GM19468 (cell line): ENCODE measurements at regions not wholly inside any gene's neighbourhood (a gene's known extent, or its start where the extent isn't known, plus 50 kb on each side); places are given as distances from the start of the nearest gene placed in this dataset.

Source experiments
- ATAC-seq: cut with Tn5 transposase; IDR thresholded peaks from one replicate; pipeline ENCODE4 v1.9.1; 2021; ENCODE audit warnings: mild to moderate bottlenecking, moderate library complexity, moderate number of reproducible peaks; ENCODE audit not compliant: unreplicated experiment; ENCODE audit errors: extremely low read depth

- ATAC-seq = no peak
Measured at GRCh38 chr4:19930742-19931141, 321.0 kb upstream of the SLIT2 start.

GRCh38 chr4:19927381-19927780 lies 324.3 kb upstream of the SLIT2 start:
- ATAC-seq = no peak

GRCh38 chr4:19925516-19925915 lies 326.2 kb upstream of the SLIT2 start:
- ATAC-seq = no peak

DNA sequence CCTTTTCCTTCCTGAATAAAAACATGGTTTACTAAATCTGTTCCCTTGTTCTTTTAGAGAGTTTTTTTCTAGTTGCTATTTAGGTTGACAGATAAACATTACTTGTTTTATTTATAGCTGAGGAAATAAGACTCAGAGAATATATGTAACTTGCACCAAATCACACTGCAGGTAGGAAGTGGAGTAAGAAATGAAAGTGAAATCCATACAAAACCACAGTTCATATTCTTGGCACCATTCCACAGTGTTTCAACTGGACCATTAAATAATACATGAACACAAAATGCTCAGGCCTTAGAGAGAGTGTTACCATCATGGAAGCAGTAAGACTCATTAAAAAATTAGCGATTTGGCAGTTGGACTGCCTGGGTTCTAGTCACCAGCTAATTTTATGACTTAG lies 326.9 kb upstream of the SLIT2 start:
- ATAC-seq = no peak

- no peak for ATAC-seq
Measured at GRCh38 chr4:19915276-19915675, 336.4 kb upstream of the SLIT2 start.

DNA sequence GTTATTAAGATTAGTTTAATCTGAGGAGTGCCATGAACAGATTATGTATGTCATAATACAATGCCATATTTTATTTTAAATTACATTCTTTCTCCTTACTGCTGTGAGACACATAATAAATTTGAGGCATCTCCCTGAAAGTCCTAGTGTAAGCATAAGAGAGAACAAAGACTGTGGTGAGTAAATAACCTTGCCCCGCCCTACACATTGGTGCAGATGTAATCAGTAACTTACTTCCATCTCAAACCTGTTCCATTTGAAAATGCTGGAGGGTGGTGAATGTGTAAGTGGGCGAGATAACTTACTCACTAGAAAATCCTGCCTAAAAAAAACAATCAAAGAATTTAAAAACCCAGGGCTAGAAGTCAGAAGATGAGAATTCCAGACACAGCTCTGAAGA lies 338.1 kb upstream of the SLIT2 start:
- no peak for ATAC-seq

DNA sequence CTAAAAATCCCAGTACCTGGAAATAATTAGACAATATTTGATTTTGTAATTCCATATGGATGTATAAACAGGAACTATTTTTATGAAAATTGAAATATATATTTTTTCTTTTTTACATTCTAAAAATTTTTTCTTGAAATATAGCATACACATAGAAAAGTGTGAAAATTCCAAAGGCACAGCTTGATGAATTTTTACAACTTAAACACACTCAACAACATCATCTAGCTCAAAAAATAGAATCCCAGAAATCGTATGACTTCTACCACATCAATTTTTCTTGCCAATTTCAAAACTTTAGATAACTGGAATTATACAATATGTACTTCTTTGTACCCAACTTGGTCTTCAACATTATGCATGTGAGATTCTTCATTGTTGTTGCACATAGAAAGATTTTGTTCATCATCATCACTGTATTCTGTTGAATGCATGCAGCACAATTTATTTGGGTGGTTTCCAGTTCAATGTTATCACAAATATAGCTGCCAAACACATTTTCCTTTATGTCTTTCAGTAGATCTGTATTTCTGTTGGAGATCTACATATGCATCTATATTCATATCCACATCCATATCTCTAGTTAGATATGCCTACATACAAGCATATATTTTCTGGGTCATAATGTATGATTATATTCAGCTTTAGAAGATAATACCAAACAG lies 340.7 kb upstream of the SLIT2 start:
- ATAC-seq = no peak

GRCh38 chr4:19905024-19905423 lies 346.7 kb upstream of the SLIT2 start:
- ATAC-seq = no peak

GRCh38 chr4:19888587-19888986 lies 363.1 kb upstream of the SLIT2 start:
- no peak for ATAC-seq

- no peak for ATAC-seq
Measured at GRCh38 chr4:19883841-19884240, 367.9 kb upstream of the SLIT2 start.

GRCh38 chr4:19880206-19880605 lies 371.5 kb upstream of the SLIT2 start:
- ATAC-seq = no peak

GRCh38 chr4:19879330-19879729 lies 372.4 kb upstream of the SLIT2 start:
- ATAC-seq = no peak

DNA sequence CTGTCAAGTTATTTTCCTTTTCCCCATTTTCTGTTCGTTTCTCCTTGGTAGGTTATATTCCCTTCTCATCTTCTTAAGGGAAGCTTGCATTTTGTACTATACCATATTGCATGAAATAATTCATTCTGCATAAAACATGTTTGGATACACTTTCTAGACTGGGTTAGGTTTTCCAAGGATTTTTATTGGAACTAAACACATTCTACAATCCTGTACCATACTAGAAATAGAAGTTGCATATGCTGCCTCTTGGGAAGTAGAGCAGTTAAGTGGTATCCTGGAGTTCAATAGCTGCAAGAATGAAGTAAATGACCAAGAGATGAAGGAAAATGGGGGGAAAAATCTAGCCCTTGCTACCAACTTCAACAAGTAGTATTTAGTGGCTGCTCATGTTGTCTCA lies 393.7 kb upstream of the SLIT2 start:
- no peak for ATAC-seq

GRCh38 chr4:19857380-19857779 lies 394.3 kb upstream of the SLIT2 start:
- ATAC-seq = no peak

DNA sequence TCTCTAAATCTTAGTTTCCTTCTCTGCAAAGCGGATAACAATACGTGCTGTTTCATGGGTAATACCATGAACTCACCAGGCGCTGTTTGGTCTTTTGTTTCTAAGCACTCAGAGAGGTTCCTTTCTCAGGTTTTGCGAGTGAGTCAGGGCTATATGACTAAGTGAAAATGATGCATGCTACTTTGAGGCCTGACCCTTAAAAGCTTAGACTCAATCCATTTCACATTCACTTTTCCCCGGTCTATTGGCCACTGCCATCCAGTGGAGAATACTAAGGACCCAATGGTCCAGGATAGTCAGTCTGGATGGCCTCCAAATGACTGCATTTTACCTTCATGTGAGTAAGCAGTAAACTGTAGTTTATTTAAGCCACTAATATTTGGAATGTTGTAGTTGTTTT lies 400.8 kb upstream of the SLIT2 start:
- ATAC-seq = no peak

DNA sequence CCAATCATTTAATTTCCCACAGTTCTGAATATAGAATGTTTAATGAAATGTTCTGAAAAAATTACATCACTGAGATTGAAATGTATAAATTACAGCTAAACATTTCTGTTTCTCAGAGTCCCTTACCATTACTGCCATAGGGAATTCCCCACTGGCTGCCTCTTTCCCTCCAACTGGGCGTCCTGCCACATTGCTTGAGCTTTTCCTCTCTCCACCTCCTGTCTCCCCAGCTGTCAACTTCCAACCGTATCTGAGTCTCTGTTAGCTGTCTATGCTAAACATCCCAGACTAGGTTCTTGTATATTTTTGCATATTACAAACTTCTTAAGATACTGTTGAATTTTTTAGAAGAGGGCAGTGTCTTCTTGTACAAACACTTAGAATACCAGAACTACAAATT lies 407.3 kb upstream of the SLIT2 start:
- no peak for ATAC-seq

DNA sequence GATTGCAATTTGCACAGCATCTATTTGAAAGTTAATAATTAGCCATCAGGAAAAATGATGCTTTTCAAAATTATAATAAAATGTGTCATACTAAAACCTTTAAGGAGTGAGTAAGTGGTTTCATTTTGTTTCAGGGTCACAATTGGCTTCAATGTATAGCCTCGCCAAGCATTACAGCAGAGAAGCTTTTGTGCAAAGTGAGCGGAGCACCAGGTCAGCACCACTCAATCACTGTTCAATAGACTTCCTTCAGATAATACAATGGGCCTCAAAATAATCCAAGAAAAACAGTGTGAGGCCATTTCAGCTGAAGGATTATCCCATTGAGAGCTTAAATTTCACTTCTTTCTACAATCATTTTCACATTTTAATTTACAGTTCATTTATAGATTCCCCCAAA lies 409.2 kb upstream of the SLIT2 start:
- no peak for ATAC-seq

- no peak for ATAC-seq
Measured at GRCh38 chr4:19838858-19839257, 412.8 kb upstream of the SLIT2 start.

DNA sequence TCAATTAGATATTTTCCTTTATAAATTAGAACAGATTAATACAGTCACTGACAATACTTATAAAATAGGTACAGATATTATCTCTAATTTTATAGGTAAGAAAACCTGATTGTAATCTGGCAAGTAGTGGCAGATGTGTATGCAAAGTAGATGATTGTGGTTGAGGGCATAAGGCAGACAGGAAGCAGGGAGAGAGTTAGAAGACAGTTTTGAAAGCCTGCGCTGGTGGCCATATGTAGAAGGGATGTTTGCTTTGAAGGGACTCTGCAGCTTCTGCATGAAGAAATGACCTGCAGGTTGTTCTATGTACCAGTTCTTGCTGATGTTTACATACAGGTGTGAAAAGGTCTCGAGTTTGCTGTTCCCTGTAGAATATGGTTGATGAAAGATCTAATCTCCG lies 416.3 kb upstream of the SLIT2 start:
- ATAC-seq = no peak

DNA sequence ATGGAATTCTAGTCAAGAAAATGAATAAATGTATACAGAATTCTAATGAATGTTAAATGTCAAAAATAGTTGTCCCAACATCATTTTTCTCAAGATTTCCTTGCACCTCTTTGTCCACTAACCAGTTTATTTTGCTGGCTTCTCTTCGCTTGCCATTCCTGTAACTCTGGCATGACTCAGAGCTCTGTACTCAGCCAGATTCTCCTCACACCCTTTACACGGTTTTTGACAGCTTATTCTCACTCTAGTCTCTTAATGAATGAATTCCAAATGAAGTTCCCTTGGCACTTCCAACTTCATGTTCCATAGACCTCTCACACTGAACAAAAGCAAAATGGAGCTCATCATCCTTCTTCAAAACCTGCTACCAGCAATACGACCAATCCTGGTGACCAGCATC lies 419.3 kb upstream of the SLIT2 start:
- ATAC-seq = no peak

- ATAC-seq = no peak
Measured at GRCh38 chr4:19831644-19832285, 419.9 kb upstream of the SLIT2 start.

- ATAC-seq = no peak
Measured at GRCh38 chr4:19829101-19829500, 422.6 kb upstream of the SLIT2 start.
